ENCODE measurements at regions not wholly inside any gene's neighbourhood (a gene's known extent, or its start where the extent isn't known, plus 50 kb on each side); places are given as distances from the start of the nearest gene placed in this dataset.
A peak's percentile ranks its signal among the peaks of the same experiment; 100 is the strongest.

- H3K4me1 ChIP-seq (ENCODE audit: control insufficient read depth, insufficient read depth, low read length), result peaks cover 20% of the 10 kb centered on the region
- no peaks in the 10 kb centered on the region for H3K9me3 ChIP-seq (ENCODE audit: control insufficient read depth, low read length)
- H3K4me3 ChIP-seq (ENCODE audit: low read length), result no peak overlapping the region
- no peak overlapping the region for H3K9ac ChIP-seq (ENCODE audit: low read length)
- no peak for DNase-seq (ENCODE audit: low read depth)
- no peaks in the 10 kb centered on the region for H3K36me3 ChIP-seq (ENCODE audit: control insufficient read depth, insufficient read depth, low read length, severe bottlenecking)
- H3K27me3 ChIP-seq (replicated peaks; ENCODE audit: control insufficient read depth, insufficient read depth, low read length), result no peaks in the 10 kb centered on the region
Observed at GRCh38 chr20:39941245-39941644, 747.8 kb downstream of the MAFB start.

- no peak overlapping the region for H3K9ac ChIP-seq (ENCODE audit: low read length)
- no peaks in the 10 kb centered on the region for H3K36me3 ChIP-seq (ENCODE audit: control insufficient read depth, insufficient read depth, low read length, severe bottlenecking)
- H3K4me1 ChIP-seq (ENCODE audit: control insufficient read depth, insufficient read depth, low read length), result peaks cover 26% of the 10 kb centered on the region
- H3K27me3 ChIP-seq (replicated peaks; ENCODE audit: control insufficient read depth, insufficient read depth, low read length), result no peaks in the 10 kb centered on the region
- DNase-seq (ENCODE audit: low read depth), result peak; percentile 39
- H3K4me3 ChIP-seq (ENCODE audit: low read length), result no peak overlapping the region
- H3K9me3 ChIP-seq (ENCODE audit: control insufficient read depth, low read length), result no peaks in the 10 kb centered on the region
Observed at GRCh38 chr20:39939241-39939865, 749.7 kb downstream of the MAFB start.

GRCh38 chr20:39936401-39936800 is 752.6 kb downstream of the MAFB start:
- DNase-seq (ENCODE audit: low read depth), result no peak
- H3K36me3 ChIP-seq (ENCODE audit: control insufficient read depth, insufficient read depth, low read length, severe bottlenecking), result no peaks in the 10 kb centered on the region
- H3K4me3 ChIP-seq (ENCODE audit: low read length), result no peak overlapping the region
- peaks cover 21% of the 10 kb centered on the region for H3K4me1 ChIP-seq (ENCODE audit: control insufficient read depth, insufficient read depth, low read length)
- no peak overlapping the region for H3K9ac ChIP-seq (ENCODE audit: low read length)
- H3K9me3 ChIP-seq (ENCODE audit: control insufficient read depth, low read length), result no peaks in the 10 kb centered on the region
- H3K27me3 ChIP-seq (replicated peaks; ENCODE audit: control insufficient read depth, insufficient read depth, low read length), result no peaks in the 10 kb centered on the region

- Histone ChIP-seq H3K9ac (ENCODE audit: low read length) (no peak overlapping the region), H3K9me3 (ENCODE audit: control insufficient read depth, low read length) (no peaks in the 10 kb centered on the region), H3K4me3 (ENCODE audit: low read length) (no peak overlapping the region), H3K36me3 (ENCODE audit: control insufficient read depth, insufficient read depth, low read length, severe bottlenecking) (no peaks in the 10 kb centered on the region), H3K27me3 (replicated peaks; ENCODE audit: control insufficient read depth, insufficient read depth, low read length) (no peaks in the 10 kb centered on the region), H3K4me1 (ENCODE audit: control insufficient read depth, insufficient read depth, low read length) (peaks cover 16% of the 10 kb centered on the region)
- DNase-seq (ENCODE audit: low read depth), result peak; percentile 52
Observed at GRCh38 chr20:39935901-39936300, 753.1 kb downstream of the MAFB start.

- Histone ChIP-seq H3K36me3 (ENCODE audit: control insufficient read depth, insufficient read depth, low read length, severe bottlenecking) (no peaks in the 10 kb centered on the region), H3K9ac (ENCODE audit: low read length) (no peak overlapping the region), H3K4me1 (ENCODE audit: control insufficient read depth, insufficient read depth, low read length) (peaks cover under 1% of the 10 kb centered on the region), H3K4me3 (ENCODE audit: low read length) (no peak overlapping the region), H3K27me3 (replicated peaks; ENCODE audit: control insufficient read depth, insufficient read depth, low read length) (no peaks in the 10 kb centered on the region), H3K9me3 (ENCODE audit: control insufficient read depth, low read length) (no peaks in the 10 kb centered on the region)
- DNase-seq (ENCODE audit: low read depth), result no peak
Observed at GRCh38 chr20:39916236-39916765, 772.7 kb downstream of the MAFB start.

- H3K27me3 ChIP-seq (replicated peaks; ENCODE audit: control insufficient read depth, insufficient read depth, low read length), result no peaks in the 10 kb centered on the region
- no peak overlapping the region for H3K9ac ChIP-seq (ENCODE audit: low read length)
- no peak for DNase-seq (ENCODE audit: low read depth)
- no peaks in the 10 kb centered on the region for H3K9me3 ChIP-seq (ENCODE audit: control insufficient read depth, low read length)
- peaks cover 4% of the 10 kb centered on the region for H3K4me1 ChIP-seq (ENCODE audit: control insufficient read depth, insufficient read depth, low read length)
- H3K36me3 ChIP-seq (ENCODE audit: control insufficient read depth, insufficient read depth, low read length, severe bottlenecking), result no peaks in the 10 kb centered on the region
- no peak overlapping the region for H3K4me3 ChIP-seq (ENCODE audit: low read length)
Observed at GRCh38 chr20:39913274-39913673, 775.8 kb downstream of the MAFB start.

- Histone ChIP-seq H3K9me3 (ENCODE audit: control insufficient read depth, low read length) (no peaks in the 10 kb centered on the region), H3K9ac (ENCODE audit: low read length) (no peak overlapping the region), H3K4me1 (ENCODE audit: control insufficient read depth, insufficient read depth, low read length) (peaks cover 4% of the 10 kb centered on the region), H3K4me3 (ENCODE audit: low read length) (no peak overlapping the region), H3K27me3 (replicated peaks; ENCODE audit: control insufficient read depth, insufficient read depth, low read length) (no peaks in the 10 kb centered on the region), H3K36me3 (ENCODE audit: control insufficient read depth, insufficient read depth, low read length, severe bottlenecking) (no peaks in the 10 kb centered on the region)
- DNase-seq (ENCODE audit: low read depth), result no peak
Observed at GRCh38 chr20:39911497-39911896, 777.5 kb downstream of the MAFB start.

- H3K4me3 ChIP-seq (ENCODE audit: low read length), result no peak overlapping the region
Observed at GRCh38 chr20:39910536-39910935, 778.5 kb downstream of the MAFB start.

GRCh38 chr20:39909447-39909846 is 779.6 kb downstream of the MAFB start:
- H3K36me3 ChIP-seq (ENCODE audit: control insufficient read depth, insufficient read depth, low read length, severe bottlenecking), result no peaks in the 10 kb centered on the region
- DNase-seq (ENCODE audit: low read depth), result no peak
- H3K9ac ChIP-seq (ENCODE audit: low read length), result no peak overlapping the region
- no peak overlapping the region for H3K4me3 ChIP-seq (ENCODE audit: low read length)
- peaks cover 9% of the 10 kb centered on the region for H3K4me1 ChIP-seq (ENCODE audit: control insufficient read depth, insufficient read depth, low read length)
- no peaks in the 10 kb centered on the region for H3K9me3 ChIP-seq (ENCODE audit: control insufficient read depth, low read length)
- H3K27me3 ChIP-seq (replicated peaks; ENCODE audit: control insufficient read depth, insufficient read depth, low read length), result no peaks in the 10 kb centered on the region

More at GRCh38 chr20:39910536-39910935, 778.5 kb downstream of the MAFB start:
- Histone ChIP-seq H3K9me3 (ENCODE audit: control insufficient read depth, low read length) (no peaks in the 10 kb centered on the region), H3K4me1 (ENCODE audit: control insufficient read depth, insufficient read depth, low read length) (peaks cover 4% of the 10 kb centered on the region), H3K9ac (ENCODE audit: low read length) (no peak overlapping the region), H3K36me3 (ENCODE audit: control insufficient read depth, insufficient read depth, low read length, severe bottlenecking) (no peaks in the 10 kb centered on the region), H3K27me3 (replicated peaks; ENCODE audit: control insufficient read depth, insufficient read depth, low read length) (no peaks in the 10 kb centered on the region)
- peak; percentile 9 for DNase-seq (ENCODE audit: low read depth)

- no peak for DNase-seq (ENCODE audit: low read depth)
- H3K27me3 ChIP-seq (replicated peaks; ENCODE audit: control insufficient read depth, insufficient read depth, low read length), result no peaks in the 10 kb centered on the region
- no peak overlapping the region for H3K9ac ChIP-seq (ENCODE audit: low read length)
- H3K36me3 ChIP-seq (ENCODE audit: control insufficient read depth, insufficient read depth, low read length, severe bottlenecking), result no peaks in the 10 kb centered on the region
- peaks cover 7% of the 10 kb centered on the region for H3K4me1 ChIP-seq (ENCODE audit: control insufficient read depth, insufficient read depth, low read length)
- no peak overlapping the region for H3K4me3 ChIP-seq (ENCODE audit: low read length)
- no peaks in the 10 kb centered on the region for H3K9me3 ChIP-seq (ENCODE audit: control insufficient read depth, low read length)
Observed at GRCh38 chr20:39904476-39905112, 784.4 kb downstream of the MAFB start.

GRCh38 chr20:39903806-39904465 is 785.1 kb downstream of the MAFB start:
- no peak for DNase-seq (ENCODE audit: low read depth)
- Histone ChIP-seq H3K4me1 (ENCODE audit: control insufficient read depth, insufficient read depth, low read length) (peaks cover 7% of the 10 kb centered on the region), H3K9me3 (ENCODE audit: control insufficient read depth, low read length) (no peaks in the 10 kb centered on the region), H3K27me3 (replicated peaks; ENCODE audit: control insufficient read depth, insufficient read depth, low read length) (no peaks in the 10 kb centered on the region), H3K4me3 (ENCODE audit: low read length) (no peak overlapping the region), H3K36me3 (ENCODE audit: control insufficient read depth, insufficient read depth, low read length, severe bottlenecking) (no peaks in the 10 kb centered on the region), H3K9ac (ENCODE audit: low read length) (no peak overlapping the region)

Measured in adipocyte (in vitro differentiated cells).